GM19025 (cell line): ENCODE measurements at regions not wholly inside any gene's neighbourhood (a gene's known extent, or its start where the extent isn't known, plus 50 kb on each side); places are given as distances from the start of the nearest gene placed in this dataset.

ENCODE experiments used
- ATAC-seq: cut with Tn5 transposase; IDR thresholded peaks from one replicate; pipeline ENCODE4 v1.9.1; 2021; ENCODE audit warnings: mild to moderate bottlenecking, low read depth, moderate library complexity; ENCODE audit not compliant: unreplicated experiment

DNA sequence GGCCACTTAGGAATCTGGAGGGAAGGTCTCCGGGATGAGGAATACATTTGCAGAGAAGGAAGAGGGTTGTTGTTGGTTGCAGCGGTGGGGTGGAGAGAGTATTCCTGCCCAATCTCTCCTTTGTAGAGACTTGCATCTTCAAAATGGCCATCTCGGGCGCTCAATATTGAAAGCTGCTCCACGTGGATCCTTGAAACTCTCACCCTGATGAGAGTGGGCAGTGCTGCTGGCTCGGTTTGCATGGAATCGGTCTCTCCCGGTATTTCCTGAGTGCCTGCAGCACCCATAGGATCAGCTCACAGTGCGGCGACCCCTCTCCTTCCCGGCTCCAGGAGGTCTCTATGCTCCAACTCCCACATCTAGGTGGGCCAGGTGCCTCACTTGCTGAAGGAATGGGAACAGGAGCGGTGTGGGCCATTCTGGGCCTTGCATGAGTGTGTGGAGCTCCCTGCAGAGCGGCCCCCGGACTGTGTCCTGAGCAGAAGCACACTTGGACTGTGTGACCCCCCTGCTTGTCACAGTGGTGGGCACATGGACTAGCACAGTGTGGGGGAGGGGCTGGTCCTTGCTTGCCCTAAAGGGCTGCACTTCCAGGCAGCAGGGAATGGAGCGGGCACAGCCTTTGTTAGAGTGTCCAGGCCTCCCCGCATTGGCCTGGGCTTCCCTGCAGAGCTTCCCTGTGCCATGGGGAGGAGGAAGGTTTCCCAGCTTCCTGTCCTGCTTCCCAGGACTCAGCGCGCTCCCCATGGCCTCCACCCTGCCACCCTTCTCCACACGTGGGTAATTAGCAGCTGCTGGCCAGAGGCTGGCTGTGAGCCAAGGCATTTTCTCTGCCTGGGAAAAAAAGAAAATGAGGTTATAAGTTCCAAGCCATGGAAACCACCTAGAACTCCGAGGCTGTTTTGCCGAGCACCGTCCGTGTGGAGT lies 139.3 kb downstream of the IRF8 start:
- no peak for ATAC-seq

- no peak for ATAC-seq
These were observed 140.0 kb downstream of the IRF8 start for GRCh38 chr16:86038926-86039310.

DNA sequence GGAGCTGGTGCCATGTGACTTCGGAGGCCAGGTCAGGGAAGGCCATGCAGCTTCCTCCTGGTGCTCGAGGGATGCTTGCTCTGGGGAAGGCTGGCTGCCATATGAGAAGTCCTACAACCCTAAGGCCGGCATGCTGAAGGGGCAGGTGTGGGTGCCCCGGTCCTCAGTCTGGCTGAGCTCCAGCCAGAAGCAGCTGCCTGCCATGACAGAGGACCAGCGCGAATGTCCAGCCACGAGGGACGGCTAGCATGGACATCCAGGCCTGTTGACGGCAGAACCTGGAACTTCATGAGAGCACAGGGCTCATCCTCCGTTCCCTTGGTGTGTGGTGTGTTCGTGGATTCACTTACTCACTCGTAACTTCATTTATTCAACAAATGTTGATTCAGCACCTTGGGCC lies 140.6 kb downstream of the IRF8 start:
- ATAC-seq: no peak

GRCh38 chr16:86040496-86040895 lies 141.5 kb downstream of the IRF8 start:
- ATAC-seq: no peak

DNA sequence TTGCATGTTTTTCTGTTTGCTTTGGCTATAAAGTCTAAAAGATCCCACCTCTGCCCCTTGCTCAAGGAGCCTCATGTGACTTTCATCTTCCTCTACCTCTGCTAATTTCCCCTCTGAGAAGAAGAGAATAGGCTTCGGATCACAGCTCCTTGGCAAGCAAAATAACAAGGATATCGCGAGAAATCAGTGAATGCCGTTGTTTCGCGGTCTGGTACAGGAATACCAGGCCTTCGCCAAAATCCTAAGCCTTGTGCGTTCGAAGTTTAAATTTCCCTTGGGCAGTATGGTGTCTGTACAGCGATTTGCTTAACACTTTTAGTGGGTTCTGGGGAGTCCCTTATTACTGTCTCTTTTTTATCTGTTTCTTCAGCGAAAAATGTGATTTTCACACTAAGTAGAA lies 142.3 kb downstream of the IRF8 start:
- no peak for ATAC-seq

DNA sequence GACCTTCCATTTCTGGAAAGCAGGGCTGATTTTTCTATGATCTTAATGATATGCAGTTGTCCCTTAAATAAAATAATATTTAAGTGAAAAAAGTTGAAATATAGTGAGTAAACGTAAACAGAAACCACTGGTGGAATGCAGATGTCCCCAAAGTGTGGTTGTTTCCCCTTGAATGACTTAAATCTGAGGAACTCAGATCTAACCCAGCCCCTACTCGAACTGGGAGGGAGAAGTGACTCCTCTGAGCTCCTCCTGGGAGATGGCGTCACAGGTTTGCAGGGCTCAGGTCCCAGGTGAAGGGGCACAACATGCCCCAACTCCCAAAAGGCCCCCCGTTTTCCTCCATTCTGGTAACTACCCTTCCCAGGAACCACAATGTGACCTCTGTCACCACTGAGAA lies 142.8 kb downstream of the IRF8 start:
- ATAC-seq: no peak

GRCh38 chr16:86042393-86042792 lies 143.4 kb downstream of the IRF8 start:
- ATAC-seq: no peak

DNA sequence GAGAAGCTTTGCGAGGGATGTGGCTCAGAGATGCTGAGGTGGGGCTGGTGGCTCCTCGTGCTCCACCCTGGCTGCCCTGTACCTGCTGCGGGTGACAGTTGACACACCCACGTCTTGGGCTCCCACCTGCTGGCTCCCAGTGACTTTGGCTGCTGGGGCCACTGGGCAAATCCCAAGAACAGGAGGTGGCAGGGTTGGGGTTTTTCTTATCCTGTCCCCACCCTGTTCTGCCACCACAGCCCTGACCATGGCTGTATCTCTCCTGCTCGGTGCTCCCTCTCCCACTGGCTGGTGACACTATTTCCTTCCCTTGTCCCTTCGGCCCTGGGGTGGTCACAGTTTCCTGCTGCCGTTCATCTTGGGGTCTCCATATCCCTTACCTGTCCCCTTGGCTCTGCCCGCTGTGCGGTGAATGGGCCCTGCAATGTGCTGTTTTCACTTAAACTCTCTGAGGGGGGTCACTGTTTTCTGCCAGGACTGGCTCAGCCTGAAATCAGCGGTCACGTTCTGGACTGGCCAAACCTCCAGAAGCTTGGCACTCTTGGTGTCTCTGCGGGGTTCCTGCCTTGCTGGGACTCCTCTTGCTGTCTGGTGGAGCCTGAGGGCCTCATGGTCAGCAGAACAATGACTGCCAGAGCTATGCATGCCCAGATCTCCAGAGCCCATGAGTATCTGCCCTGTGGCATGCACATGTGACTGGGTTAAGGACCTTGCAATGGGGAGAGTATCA lies 144.2 kb downstream of the IRF8 start:
- ATAC-seq: no peak

DNA sequence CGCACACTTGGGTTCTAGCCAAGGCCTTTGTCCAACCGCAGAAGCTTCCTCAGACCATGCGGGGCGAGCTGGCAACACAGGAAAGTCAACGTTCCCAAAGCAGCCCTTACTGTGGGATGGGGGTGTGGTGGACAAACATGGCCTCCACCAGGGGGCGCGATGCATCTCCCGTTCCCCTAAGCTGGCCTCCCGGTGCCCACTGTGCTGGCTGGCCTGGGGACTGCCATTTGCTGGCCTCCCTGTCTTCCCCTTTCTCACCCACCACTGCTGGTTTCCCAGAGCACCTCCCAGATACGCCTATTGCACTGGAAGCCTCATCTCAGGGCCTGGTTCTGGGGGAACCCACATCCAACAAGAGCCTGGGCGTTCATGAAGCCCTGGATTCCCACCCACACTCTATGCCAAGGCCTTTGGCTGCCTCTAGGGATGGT lies 145.3 kb downstream of the IRF8 start:
- no peak for ATAC-seq

GRCh38 chr16:86044881-86045590 lies 146.1 kb downstream of the IRF8 start:
- no peak for ATAC-seq

GRCh38 chr16:86045591-86045971 lies 146.6 kb downstream of the IRF8 start:
- no peak for ATAC-seq

- no peak for ATAC-seq
These were observed 147.1 kb downstream of the IRF8 start for GRCh38 chr16:86046026-86046425.

GRCh38 chr16:86046667-86047270 lies 147.8 kb downstream of the IRF8 start:
- no peak for ATAC-seq

- no peak for ATAC-seq
These were observed 149.3 kb downstream of the IRF8 start for GRCh38 chr16:86048221-86048620.

- ATAC-seq: no peak
These were observed 150.1 kb downstream of the IRF8 start for GRCh38 chr16:86048882-86049585.

DNA sequence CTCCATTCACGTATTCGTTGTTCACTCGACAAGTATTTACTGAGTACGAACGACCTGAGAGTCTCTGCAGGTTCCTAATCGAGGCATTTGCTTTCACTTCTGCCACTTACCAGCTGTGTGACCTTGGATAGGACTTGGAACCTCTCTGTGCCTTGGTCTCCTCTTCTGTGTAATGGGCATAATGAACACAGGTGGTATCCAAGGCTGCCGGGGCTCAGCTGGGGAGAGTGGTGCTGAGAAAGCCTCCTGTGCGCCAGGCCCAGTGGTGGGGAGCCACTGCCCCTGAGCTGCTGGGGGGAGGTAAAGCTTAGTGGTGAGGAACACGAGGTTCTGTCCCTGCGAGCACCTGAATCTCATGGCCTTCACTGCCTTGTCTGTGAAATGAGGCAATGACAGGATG lies 150.7 kb downstream of the IRF8 start:
- no peak for ATAC-seq

DNA sequence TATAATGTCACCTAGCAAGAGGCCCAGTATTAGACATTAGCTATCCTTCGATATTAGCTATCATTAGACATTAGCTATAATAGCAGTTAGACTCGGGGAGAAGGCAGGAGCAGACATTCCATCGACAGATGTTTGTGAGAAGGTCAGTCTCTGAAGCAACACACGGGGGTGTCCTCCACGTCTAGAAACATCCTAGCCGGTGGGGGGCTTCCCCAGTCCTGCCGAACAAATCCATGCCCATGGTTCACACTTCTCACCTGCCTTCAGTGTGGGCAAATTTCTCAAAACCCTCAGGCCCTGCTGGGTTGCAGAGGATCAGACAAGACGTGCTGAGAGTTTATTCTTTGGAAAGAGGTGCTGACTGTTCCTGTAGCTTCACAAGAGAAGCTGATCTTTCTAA lies 151.1 kb downstream of the IRF8 start:
- no peak for ATAC-seq

- ATAC-seq: no peak
These were observed 151.8 kb downstream of the IRF8 start for GRCh38 chr16:86050591-86051367.

DNA sequence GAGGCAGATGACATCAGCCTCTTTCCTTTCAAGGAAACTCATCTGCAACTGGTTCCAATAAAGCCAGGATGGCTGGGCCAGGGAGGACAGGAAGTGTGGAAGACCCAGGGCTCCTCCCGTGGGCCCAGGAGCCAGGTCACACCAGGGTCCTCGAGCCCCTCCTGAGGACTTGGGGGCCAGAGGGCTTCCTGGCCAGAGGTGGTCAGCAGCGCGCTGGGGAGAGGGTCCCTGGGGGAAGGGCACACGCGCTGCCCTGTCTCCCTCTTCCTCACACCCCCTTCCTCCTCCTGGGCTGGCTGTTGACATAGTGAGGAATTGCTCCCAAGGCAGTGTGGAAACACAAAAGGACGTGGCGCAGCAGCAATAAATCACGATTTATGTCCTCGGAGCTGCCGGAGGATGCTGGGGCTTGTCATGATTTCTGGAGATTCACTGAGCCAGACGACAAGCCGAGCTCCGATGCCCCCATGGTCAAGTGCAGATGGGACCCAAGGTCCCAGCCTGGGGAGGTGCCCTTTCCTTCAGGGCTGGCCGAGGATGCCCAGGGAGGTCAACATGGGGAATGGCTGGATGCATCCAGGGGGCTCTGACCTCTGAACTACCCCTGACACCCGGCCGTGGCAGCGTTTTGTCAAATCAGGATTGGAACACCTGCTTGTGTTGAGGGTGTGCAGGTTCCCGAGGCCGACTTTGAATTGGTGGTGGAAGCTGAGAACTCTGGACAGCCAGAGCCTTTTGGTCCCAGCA lies 152.6 kb downstream of the IRF8 start:
- ATAC-seq: no peak
